Mucosa of stomach (tissue), 1 donor: ENCODE measurements at regions not wholly inside any gene's neighbourhood (a gene's known extent, or its start where the extent isn't known, plus 50 kb on each side); places are given as distances from the start of the nearest gene placed in this dataset.

Source experiments
- H3K27me3 ChIP-seq: one replicate; pipeline ENCODE4 v1.7.0; 2013; ENCODE audit warnings: mild to moderate bottlenecking, low read length; ENCODE audit not compliant: control insufficient read depth, insufficient read depth
- H3K36me3 ChIP-seq: one replicate; pipeline ENCODE4 v1.7.0; 2013; ENCODE audit warnings: low read length; ENCODE audit not compliant: control insufficient read depth, insufficient read depth
- H3K4me1 ChIP-seq: one replicate; pipeline ENCODE4 v1.7.0; 2013; ENCODE audit warnings: mild to moderate bottlenecking, low read length; ENCODE audit not compliant: control insufficient read depth, insufficient read depth
- H3K4me3 ChIP-seq: one replicate; pipeline ENCODE4 v1.7.0; 2013; ENCODE audit warnings: low read length
- H3K9ac ChIP-seq: one replicate; pipeline ENCODE4 v1.7.0; 2013; ENCODE audit warnings: mild to moderate bottlenecking, low read length, moderate library complexity
- H3K9me3 ChIP-seq: one replicate; pipeline ENCODE4 v1.7.0; 2013; ENCODE audit warnings: mild to moderate bottlenecking, low read length, moderate library complexity; ENCODE audit not compliant: control insufficient read depth
- donor health status: Pancreatic carcinoma.

DNA sequence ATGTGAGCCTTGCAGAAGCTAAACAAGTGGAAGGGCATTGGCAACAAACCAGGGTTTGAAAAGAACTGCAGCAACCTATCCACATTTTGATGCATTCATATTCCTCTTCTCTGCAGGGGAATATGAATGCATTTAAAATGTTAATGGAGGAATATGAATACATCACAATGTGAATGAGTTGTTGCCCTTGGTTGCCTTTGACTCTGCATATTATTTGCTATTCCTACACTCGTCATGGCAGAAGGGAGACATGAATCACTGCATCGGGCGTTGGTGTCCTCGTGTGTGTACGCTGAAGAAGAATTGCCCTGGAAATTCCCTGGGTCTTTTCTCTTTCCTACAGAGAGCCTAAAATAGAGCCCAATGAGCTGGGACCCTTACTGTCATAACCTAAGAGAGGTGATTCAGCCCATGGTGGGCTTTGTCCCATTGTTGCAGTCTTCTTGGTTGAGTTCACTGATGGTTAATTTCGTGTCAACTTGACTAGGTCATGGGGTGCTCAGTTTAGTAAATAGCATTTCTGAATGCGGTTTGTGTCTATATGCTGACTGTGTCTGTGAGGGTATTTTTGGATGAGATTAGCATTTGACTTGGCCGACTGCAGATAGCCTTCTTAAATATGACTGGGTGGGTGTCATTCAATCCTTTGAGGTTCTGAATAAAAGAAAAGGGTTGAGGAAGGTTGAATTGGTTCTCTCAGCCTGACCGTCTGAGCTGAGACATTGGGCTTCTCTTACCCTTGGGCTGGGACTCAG lies 1422.9 kb upstream of the TMEM132C start:
- no peak overlapping the region for H3K4me3 ChIP-seq
- no peaks in the 10 kb centered on the region for H3K27me3 ChIP-seq
- no peaks in the 10 kb centered on the region for H3K9me3 ChIP-seq
- no peaks in the 10 kb centered on the region for H3K4me1 ChIP-seq
- no peak overlapping the region for H3K9ac ChIP-seq
- H3K36me3 ChIP-seq, result no peaks in the 10 kb centered on the region

DNA sequence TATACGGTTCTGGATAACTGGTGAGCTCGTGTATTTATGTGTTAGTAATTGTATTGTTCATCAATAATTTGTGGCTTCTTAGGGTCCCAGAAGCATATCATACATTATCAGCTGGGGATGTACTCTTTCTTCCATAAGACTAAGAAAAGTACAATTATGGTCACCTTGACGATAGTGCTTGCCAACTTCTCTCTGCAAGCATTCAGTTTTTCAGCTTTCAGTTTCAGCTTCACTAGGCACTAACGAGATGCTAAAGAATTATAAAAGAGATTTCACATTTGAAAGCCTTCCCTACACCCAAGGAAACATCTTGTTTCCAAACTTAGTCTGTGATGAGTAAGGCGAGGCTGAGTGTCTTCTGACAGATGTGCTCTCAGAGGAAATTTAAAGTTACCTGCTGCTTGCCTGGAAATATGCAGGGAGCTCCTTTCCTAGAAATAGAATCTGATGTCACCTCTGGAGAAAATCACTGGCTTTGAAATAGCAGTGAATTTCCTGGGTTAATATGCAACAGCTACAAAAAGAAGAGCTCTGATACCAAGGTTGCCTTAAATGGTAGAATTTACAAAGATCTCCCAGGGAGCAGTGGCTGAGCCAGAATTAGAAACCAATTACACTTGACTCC lies 1419.9 kb upstream of the TMEM132C start:
- Histone ChIP-seq H3K27me3 (no peaks in the 10 kb centered on the region), H3K4me1 (no peaks in the 10 kb centered on the region), H3K4me3 (no peak overlapping the region), H3K36me3 (no peaks in the 10 kb centered on the region), H3K9ac (no peak overlapping the region), H3K9me3 (no peaks in the 10 kb centered on the region)

DNA sequence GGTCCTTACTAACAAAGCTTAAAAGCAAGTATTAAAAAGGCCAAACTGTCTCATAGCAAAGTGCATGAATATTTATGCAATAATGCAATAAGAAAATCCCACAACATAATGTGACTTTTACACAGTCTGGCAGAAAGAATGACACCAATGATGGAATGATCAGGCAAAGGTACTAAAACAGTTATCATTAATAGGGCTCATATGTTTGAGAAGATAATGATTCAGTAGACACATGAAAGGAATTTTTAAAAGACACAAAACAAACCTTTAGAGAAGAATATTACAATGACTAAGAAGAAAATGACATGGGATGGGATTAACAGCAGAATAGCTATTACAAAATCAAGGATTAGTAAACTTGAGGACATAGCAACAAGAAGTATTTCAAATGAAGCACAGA lies 1411.2 kb upstream of the TMEM132C start:
- H3K36me3 ChIP-seq, result no peaks in the 10 kb centered on the region
- no peaks in the 10 kb centered on the region for H3K4me1 ChIP-seq
- no peak overlapping the region for H3K9ac ChIP-seq
- H3K4me3 ChIP-seq, result no peak overlapping the region
- H3K9me3 ChIP-seq, result no peaks in the 10 kb centered on the region
- H3K27me3 ChIP-seq, result no peaks in the 10 kb centered on the region

DNA sequence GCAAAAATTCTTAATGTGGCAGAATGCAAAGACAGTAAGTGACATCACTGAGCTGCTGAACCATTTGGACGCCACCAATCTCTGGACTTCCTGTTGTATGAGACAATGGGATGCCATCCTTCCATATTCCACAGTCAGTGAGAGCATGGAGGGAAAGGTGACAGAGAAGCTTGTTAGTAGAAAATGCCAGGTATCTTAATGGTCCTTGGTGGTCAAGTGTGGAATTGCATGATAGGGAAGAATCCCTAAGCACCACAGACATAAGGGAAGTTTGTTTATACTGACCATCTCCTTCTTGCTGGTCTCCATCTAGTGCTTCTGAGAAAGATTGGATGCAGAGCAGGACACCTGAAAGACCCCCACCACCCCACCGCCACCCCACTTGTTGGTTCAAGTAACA lies 1410.0 kb upstream of the TMEM132C start:
- Histone ChIP-seq H3K4me3 (no peak overlapping the region), H3K9ac (no peak overlapping the region), H3K36me3 (no peaks in the 10 kb centered on the region), H3K9me3 (no peaks in the 10 kb centered on the region), H3K4me1 (no peaks in the 10 kb centered on the region), H3K27me3 (no peaks in the 10 kb centered on the region)

DNA sequence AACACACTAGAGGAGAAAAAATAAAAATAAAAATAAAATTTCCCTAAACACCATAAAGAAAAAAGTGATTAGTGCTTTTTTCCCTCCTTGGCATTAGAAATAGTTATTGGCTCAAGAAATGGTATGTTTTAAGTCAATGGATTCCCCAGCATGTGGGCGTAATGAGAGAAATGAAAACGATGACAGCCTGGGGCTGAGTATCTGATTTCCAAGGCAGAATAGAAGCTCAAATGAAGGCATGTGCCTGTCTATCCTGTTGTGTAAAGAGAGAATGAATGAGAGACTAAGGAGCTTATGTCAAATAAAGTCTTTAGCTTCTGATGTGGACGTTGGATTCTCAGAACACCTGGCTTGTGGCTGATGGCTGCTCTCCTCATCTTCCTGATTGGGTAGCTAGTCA lies 1408.4 kb upstream of the TMEM132C start:
- Histone ChIP-seq H3K36me3 (no peaks in the 10 kb centered on the region), H3K4me1 (no peaks in the 10 kb centered on the region), H3K9ac (no peak overlapping the region), H3K4me3 (no peak overlapping the region), H3K27me3 (no peaks in the 10 kb centered on the region), H3K9me3 (no peaks in the 10 kb centered on the region)

DNA sequence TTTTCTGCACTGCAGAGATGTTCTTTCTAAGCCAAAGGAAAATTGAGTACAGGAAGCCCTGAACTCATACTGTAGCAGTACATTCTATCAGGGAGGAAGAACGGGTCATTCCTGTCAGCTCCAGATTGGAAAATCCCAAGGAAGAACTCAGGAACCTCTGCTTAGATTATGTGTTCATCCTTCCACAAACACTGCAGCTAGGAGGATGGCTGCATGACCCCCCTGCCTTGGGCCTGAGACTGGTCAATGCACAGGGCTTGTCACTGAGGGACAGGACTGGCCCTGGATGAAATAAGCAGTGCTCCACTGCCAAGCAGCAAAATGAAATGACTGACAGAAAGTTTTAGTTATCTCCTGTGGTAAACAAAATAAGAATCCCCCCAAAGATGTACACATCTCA lies 1406.8 kb upstream of the TMEM132C start:
- H3K27me3 ChIP-seq, result no peaks in the 10 kb centered on the region
- no peaks in the 10 kb centered on the region for H3K4me1 ChIP-seq
- H3K9me3 ChIP-seq, result no peaks in the 10 kb centered on the region
- no peaks in the 10 kb centered on the region for H3K36me3 ChIP-seq
- H3K4me3 ChIP-seq, result no peak overlapping the region
- H3K9ac ChIP-seq, result no peak overlapping the region

DNA sequence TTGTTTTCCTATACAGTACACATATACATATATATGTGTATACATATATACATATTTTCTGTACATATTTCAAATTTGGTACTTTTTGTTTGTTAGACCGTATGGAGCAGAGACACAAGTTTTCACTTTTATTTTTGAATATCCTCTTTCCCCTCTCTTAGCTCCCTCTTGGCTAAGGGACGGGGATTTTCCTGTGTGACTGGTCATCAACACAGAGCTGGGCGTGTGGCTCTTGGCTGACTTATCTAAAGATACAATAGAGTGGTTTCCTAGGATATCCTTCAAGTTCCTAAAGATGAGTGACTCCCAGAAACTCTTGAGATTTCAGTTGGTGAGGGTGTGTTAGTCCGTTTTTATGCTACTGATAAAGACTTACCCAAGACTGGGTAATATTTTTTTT lies 1404.5 kb upstream of the TMEM132C start:
- H3K9ac ChIP-seq, result no peak overlapping the region
- no peaks in the 10 kb centered on the region for H3K4me1 ChIP-seq

DNA sequence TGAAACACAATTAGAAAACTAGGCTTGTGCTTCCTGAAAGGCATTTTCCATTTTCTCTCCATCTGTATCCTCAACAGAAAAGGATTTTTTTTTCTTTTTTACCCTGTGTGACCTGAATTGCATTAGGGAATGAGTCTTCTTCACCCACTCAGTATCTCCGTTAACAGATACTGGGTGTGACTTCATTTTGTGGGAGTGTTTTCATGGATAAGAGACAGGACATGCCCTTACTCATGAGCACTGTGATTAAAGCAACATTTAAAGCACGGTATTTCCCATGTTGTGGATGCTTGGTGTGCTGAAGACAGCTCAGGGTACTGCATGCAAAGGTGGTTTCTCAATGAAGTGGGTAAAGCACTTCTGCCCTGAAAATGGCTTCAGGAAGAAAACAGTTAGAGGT lies 1397.3 kb upstream of the TMEM132C start:
- no peak overlapping the region for H3K4me3 ChIP-seq
- no peaks in the 10 kb centered on the region for H3K27me3 ChIP-seq
- H3K9ac ChIP-seq, result no peak overlapping the region
- no peaks in the 10 kb centered on the region for H3K9me3 ChIP-seq
- no peaks in the 10 kb centered on the region for H3K4me1 ChIP-seq
- H3K36me3 ChIP-seq, result no peaks in the 10 kb centered on the region

More for the DNA sequence above, 1404.5 kb upstream of the TMEM132C start:
- Histone ChIP-seq H3K4me3 (no peak overlapping the region), H3K36me3 (no peaks in the 10 kb centered on the region), H3K9me3 (no peaks in the 10 kb centered on the region), H3K27me3 (no peaks in the 10 kb centered on the region)

DNA sequence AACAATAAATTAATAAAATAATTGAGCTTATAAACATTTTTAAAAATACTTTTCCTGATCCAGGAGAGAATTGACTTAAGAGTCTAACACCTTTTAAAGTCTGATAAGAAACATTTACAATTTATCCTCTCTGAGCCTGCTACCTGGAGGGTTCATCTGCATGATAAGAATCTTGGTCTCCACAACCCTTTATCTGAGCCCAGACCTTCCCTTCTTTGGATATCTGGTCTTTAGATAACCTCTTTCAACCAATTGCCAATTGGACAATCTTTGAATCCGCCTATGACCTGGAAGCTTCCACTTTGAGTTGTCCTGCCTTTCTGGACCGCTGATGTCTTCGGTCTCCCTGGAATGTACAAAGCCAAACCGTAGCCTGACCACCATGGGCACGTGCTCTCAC lies 1393.3 kb upstream of the TMEM132C start:
- H3K4me3 ChIP-seq, result no peak overlapping the region

DNA sequence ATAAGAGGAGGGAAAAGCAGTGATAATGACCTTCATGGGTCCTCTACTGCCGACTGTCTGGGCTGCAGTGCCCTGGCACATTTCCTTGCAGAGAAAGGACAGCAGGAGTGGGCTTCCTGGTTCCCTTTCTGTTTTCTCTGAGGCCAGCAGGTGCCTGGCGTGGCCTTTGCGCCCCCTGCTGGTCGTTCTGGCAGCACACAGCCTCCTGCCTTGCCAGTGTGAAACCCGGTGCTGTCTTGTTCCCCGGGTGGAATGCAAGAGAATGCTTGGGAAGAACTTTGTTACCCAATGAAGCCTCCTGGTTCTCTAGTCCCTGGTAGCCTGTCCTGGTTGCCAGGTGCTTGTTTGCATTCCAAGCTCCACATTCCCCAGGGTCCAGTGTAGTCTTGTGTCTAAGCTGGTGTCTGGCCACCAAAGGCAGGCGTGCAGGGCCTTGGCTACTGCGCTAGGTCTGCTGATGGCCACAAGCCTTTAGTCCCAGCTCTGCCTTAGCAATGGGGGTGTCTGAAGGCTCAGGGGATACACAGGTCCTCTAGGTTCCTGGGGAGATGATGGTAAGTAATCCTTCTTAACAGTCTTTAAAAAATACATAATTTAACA lies 1392.4 kb upstream of the TMEM132C start:
- H3K9me3 ChIP-seq, result no peaks in the 10 kb centered on the region
- no peaks in the 10 kb centered on the region for H3K36me3 ChIP-seq
- no peak overlapping the region for H3K9ac ChIP-seq
- no peaks in the 10 kb centered on the region for H3K27me3 ChIP-seq
- no peaks in the 10 kb centered on the region for H3K4me1 ChIP-seq
- no peak overlapping the region for H3K4me3 ChIP-seq

More for the DNA sequence above, 1393.3 kb upstream of the TMEM132C start:
- H3K9ac ChIP-seq, result no peak overlapping the region
- no peaks in the 10 kb centered on the region for H3K36me3 ChIP-seq
- no peaks in the 10 kb centered on the region for H3K4me1 ChIP-seq
- H3K9me3 ChIP-seq, result no peaks in the 10 kb centered on the region
- no peaks in the 10 kb centered on the region for H3K27me3 ChIP-seq

DNA sequence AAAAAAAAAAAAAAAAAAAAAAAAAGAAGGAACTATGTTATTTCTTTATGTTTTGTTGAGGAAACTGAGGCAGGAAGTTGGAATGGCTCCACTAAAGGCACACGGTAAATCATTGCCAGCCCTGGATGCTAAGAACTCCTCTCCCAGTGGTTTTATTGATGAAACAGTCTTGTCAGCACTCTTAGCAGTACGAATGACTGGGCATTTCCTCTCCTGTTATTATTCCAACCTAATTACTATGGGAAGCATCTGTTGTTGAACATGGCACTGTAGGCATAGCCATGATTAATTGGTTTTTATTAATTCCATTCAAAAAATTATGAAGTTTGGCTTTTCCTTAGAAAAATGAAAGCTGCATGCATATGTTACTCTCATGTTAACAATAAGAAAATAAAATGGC lies 1387.1 kb upstream of the TMEM132C start:
- Histone ChIP-seq H3K9me3 (no peaks in the 10 kb centered on the region), H3K9ac (no peak overlapping the region), H3K36me3 (no peaks in the 10 kb centered on the region), H3K27me3 (no peaks in the 10 kb centered on the region), H3K4me3 (no peak overlapping the region), H3K4me1 (no peaks in the 10 kb centered on the region)

DNA sequence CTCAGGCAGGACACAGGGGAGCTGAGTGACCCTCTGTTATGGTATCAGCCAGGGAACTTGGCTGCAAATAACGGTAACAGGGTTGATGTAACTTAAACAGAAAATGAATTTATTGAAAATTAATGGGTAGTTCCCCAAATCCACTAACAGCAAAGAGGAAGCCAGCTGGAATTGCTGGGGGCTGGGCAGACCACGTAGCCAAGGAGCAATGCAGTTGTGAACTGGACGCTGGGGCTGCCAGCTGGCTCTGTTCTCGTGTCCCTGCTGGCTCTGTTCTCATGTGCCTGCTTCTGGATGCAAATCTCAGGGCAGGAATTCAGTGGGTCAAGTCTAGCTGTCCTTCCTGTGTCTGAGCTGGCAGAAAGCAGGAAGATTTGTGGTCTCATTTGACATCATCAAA lies 1383.3 kb upstream of the TMEM132C start:
- Histone ChIP-seq H3K4me3 (no peak overlapping the region), H3K4me1 (no peaks in the 10 kb centered on the region), H3K27me3 (no peaks in the 10 kb centered on the region), H3K9me3 (no peaks in the 10 kb centered on the region), H3K36me3 (no peaks in the 10 kb centered on the region), H3K9ac (no peak overlapping the region)
